GM21723 (cell line): ENCODE measurements at regions not wholly inside any gene's neighbourhood (a gene's known extent, or its start where the extent isn't known, plus 50 kb on each side); places are given as distances from the start of the nearest gene placed in this dataset.
A peak's percentile ranks its signal among the peaks of the same experiment; 100 is the strongest.
"Not testable (repeated sequence)": the region's sequence is repeated elsewhere in the genome, so short reads cannot be mapped to it uniquely, and the experiment has no call there.

ENCODE experiments used
- ATAC-seq: cut with Tn5 transposase; IDR thresholded peaks from one replicate; pipeline ENCODE4 v1.9.1; 2021; ENCODE audit warnings: mild to moderate bottlenecking, moderate library complexity; ENCODE audit not compliant: unreplicated experiment

- ATAC-seq: no peak
Measured at GRCh38 chr10:55180357-55180756, 379.3 kb upstream of the PCDH15 start.

DNA sequence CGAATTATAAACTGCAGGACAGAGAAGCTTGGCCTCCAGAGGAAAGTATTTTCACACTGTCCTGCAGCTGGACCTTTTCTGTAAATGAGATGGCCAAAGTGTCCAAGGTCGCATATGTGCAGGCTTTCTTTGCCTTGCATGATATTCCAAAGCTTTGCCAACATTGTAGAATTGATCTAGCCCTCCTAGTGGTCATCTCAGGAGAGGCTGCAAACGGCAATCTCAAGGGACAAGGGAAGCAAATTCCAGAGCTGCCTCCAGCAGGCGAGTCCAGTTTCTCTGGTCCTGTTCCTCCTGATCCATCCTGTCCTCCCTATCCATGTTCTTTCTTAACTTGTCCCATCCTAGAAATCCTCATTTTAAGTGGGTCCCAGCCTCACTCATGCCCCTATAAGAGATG, 373.4 kb upstream of the PCDH15 start:
- ATAC-seq: no peak

DNA sequence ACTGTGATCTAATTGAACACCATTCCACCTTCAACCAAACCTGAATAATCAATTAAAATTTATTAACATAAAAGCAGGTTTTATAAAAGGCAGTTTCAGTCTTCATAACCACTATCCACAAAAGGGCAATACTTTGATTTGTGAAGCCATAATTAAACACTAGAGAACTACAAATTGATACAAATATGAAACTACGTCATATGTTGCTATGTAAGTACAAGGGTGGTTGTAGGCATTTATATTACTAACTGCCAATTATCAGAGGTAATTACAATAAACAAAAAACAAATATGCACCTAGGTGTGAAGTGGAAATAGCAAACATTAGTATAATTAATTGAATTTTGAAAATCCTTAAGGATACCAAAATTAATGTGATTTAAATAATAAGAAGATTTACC, 368.5 kb upstream of the PCDH15 start:
- ATAC-seq: no peak

DNA sequence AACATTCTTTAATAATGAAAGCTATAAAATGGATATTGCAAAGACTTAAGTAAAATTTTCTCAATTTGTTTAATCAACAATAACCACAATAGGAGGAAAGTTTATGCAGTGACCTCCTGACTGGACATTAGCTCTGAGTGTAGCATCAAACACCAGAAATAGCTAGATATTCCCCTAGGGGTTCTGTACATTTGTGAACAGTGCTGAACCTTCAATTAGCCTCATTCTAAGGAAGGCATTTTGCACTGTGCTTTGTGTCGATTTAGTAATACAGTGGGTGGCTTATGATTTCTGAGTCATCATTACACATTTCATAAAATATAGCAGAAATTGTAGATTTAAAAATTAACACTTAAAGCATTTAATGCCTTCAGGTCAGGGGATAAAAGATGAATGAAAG, 367.3 kb upstream of the PCDH15 start:
- ATAC-seq: no peak

- no peak for ATAC-seq
Measured at GRCh38 chr10:55163388-55163979, 362.5 kb upstream of the PCDH15 start.

DNA sequence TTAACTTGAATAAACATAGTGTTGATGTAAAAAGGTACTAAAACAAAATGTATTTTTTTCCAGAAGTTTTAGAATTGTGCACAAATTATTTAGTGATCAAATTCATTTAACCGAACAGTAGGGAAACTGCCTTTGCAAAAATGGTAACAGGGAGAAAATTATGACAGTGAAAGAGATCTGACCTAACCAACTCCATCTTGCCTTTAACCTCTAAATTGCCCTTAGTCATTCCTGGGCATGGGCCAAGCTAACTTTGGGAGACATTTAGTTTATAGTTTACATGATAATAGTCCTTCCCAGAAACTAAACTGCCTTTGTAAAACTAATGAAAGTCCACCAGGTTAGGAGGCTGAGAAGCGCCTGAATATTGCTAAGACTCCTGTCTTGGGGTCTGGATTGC, 361.3 kb upstream of the PCDH15 start:
- ATAC-seq: not testable (repeated sequence)

DNA sequence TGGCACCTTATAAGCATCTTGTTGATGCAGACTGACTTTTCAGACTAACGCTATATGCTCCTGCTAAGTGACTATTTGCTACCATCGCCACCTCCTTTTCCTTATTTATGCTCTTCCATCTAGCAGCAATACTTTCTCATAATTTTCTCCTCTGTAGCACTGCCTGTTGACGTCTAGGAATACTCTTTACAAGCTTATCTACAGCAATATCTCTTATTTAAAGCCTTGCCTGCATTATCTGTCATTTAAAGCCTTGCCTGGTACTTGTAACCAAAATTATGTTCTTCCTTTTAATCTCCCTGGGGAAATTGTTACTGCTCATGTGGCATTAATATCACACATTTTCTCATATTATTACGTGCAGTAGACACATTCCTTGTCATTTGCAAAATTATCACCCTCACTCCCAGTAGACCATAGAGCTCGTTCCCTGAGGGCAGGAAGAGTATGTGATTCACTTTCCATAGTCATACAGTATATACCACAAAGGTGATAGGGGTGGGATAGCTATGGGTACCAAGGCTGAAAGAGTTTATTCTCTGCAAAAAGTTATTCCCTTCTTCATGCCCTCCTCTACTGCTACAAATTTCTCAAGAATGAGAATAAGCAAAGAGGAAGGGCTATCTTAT, 359.7 kb upstream of the PCDH15 start:
- ATAC-seq: no peak

DNA sequence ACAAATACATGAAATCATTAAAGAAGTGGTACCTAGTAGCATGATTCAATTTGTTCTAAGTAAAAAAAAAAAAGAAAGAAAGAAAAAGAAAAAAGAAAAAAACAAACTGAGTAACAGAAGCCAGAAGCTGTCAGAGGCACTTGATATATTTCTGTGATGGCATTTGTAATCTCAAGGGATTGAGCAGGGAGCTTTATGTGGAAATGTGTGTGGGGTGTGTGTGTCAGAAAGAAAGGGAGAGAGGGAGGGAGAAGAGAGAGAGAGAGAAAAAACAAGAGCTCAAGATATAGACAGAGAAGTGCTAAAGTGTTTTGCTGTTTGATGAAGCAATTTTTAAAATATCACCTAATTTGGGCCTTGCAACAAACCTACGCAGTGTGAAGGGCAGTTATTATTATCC, 357.6 kb upstream of the PCDH15 start:
- ATAC-seq: no peak

DNA sequence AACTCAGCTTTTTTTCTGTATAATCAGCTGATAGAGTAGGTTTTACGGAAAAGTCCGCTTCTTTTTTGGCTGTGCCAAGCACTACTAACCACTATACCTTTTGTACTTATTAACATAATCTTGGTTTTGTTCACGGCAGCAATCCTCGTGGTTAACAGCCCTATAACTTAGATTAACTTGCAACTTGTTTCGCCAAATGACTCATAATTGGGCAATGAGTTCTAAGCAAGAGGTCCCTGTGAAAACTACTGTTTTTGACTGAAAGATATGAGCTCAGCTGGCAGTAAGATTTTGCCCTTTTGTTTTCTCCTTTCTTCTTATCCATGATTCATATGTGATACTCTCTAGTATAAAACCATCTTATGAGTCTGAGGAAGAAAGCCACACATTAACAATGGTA, 345.0 kb upstream of the PCDH15 start:
- no peak for ATAC-seq

DNA sequence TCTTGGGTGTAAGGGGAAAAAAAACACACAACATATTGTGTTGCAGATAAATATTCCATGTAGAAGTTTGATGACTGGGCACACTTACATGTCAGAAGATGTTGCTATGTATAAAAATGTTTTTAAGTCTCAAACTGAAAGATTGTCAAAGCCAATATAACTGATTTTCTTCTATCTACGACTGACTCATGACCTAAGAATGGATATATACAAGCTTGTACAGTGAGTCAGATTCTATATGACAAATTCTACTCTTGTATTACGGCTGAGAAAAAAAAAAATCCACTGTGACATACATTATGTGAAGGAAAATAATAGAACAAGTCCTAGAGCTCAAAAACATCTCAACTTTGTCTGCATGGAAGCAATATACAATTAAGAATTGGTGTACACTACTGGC, 343.0 kb upstream of the PCDH15 start:
- ATAC-seq: no peak

GRCh38 chr10:55141892-55142291, 340.9 kb upstream of the PCDH15 start:
- no peak for ATAC-seq

DNA sequence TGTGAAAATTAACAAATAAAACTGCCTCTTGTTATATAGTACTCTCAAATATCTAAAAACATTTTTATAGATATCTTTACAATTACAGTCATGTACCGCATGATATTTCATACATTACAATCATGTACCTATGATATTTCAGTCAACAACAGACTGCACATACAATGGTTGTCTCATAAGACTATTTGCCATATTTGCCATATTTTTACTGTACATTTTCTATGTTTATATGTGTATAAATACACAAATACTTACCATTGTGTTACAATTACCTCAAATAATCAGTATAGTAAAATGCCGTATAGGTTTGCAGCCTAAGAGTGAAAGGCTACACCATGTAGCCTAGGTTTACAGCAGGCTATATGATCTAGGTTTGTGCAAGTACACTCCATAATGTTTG, 336.0 kb upstream of the PCDH15 start:
- no peak for ATAC-seq

DNA sequence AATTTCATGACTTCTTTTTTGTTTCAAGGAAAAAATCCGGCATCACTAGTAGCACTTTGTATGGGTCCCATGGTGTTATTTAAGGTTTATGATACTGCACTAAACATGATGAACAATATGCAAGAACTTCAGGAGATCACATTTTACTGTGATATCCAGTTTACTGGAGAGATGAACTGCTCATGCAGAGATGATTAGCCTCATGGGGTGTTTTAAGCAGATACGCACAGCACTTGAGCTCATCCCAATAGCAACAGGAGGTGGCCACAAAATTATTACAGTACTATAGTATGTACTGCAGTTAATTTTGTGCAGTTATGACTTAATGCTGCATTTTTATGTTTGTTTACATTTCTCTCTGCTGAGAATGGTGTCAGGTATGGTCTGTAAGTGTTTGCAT, 303.7 kb upstream of the PCDH15 start:
- ATAC-seq: no peak

- no peak for ATAC-seq
Measured at GRCh38 chr10:55098452-55098851, 297.4 kb upstream of the PCDH15 start.

- peak; percentile 71 for ATAC-seq
Measured at GRCh38 chr10:55091691-55092328, 290.8 kb upstream of the PCDH15 start.

GRCh38 chr10:55078121-55078520, 277.1 kb upstream of the PCDH15 start:
- ATAC-seq: no peak

GRCh38 chr10:55065185-55065584, 264.2 kb upstream of the PCDH15 start:
- no peak for ATAC-seq

GRCh38 chr10:55063811-55064210, 262.8 kb upstream of the PCDH15 start:
- ATAC-seq: no peak

GRCh38 chr10:55062349-55062748, 261.3 kb upstream of the PCDH15 start:
- no peak for ATAC-seq

- no peak for ATAC-seq
Measured at GRCh38 chr10:55058800-55059199, 257.8 kb upstream of the PCDH15 start.

GRCh38 chr10:55051515-55051914, 250.5 kb upstream of the PCDH15 start:
- no peak for ATAC-seq

DNA sequence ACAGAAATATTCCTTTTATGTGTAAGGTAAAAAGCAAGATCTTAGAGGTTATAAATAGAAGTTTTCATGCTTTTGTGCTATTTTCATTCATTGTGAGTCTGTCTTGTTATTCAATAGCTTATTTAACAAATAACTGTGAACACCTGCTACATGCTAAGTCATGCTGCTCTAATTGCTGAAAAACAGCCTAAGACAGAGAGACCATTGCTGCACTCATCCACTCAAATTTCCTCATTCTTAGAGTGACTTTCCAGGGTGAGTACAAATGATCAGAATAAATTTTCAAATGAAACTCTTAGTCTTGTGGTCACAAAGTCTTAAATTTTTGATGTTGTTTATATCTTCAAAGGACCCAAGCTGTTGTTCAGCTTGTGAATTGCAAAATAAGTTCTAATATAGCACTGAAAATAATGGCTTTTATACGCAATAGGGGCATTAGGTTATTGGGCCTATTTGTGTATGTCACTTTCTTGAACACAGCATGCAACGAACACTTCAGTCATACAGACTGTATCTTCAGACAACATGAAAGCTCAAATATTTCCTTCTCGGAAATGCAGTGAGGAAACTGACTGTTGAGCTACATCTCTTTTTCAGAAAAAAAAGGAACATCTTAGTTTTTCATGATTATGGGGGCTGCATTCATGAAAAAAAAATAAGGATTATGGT, 247.9 kb upstream of the PCDH15 start:
- ATAC-seq: no peak
